ENCODE measurements at regions not wholly inside any gene's neighbourhood (a gene's known extent, or its start where the extent isn't known, plus 50 kb on each side); places are given as distances from the start of the nearest gene placed in this dataset.

- DNase-seq (ENCODE audit: low read depth) = no peak
Measured at GRCh38 chr7:41910940-41911600, 208.2 kb upstream of the INHBA start.

GRCh38 chr7:41907444-41907843 is 204.6 kb upstream of the INHBA start:
- DNase-seq (ENCODE audit: low read depth) = no peak

GRCh38 chr7:41900532-41900931 is 197.6 kb upstream of the INHBA start:
- no peak for DNase-seq (ENCODE audit: low read depth)

GRCh38 chr7:41899823-41900433 is 197.0 kb upstream of the INHBA start:
- DNase-seq (ENCODE audit: low read depth) = no peak

GRCh38 chr7:41893656-41894055 is 190.8 kb upstream of the INHBA start:
- DNase-seq (ENCODE audit: low read depth) = no peak

- DNase-seq (ENCODE audit: low read depth) = no peak
Measured at GRCh38 chr7:41892356-41893100, 189.6 kb upstream of the INHBA start.

GRCh38 chr7:41891950-41892349 is 189.1 kb upstream of the INHBA start:
- DNase-seq (ENCODE audit: low read depth) = no peak

- DNase-seq (ENCODE audit: low read depth) = no peak
Measured at GRCh38 chr7:41890631-41891274, 187.9 kb upstream of the INHBA start.

GRCh38 chr7:41889472-41889871 is 186.6 kb upstream of the INHBA start:
- DNase-seq (ENCODE audit: low read depth) = no peak

GRCh38 chr7:41889040-41889439 is 186.2 kb upstream of the INHBA start:
- DNase-seq (ENCODE audit: low read depth) = no peak

GRCh38 chr7:41887416-41887815 is 184.5 kb upstream of the INHBA start:
- DNase-seq (ENCODE audit: low read depth) = no peak

GRCh38 chr7:41886901-41887311 is 184.0 kb upstream of the INHBA start:
- no peak for DNase-seq (ENCODE audit: low read depth)

GRCh38 chr7:41886262-41886900 is 183.5 kb upstream of the INHBA start:
- DNase-seq (ENCODE audit: low read depth) = no peak

- no peak for DNase-seq (ENCODE audit: low read depth)
Measured at GRCh38 chr7:41885748-41886147, 182.9 kb upstream of the INHBA start.

- no peak for DNase-seq (ENCODE audit: low read depth)
Measured at GRCh38 chr7:41885078-41885477, 182.2 kb upstream of the INHBA start.

GRCh38 chr7:41882745-41883420 is 180.0 kb upstream of the INHBA start:
- DNase-seq (ENCODE audit: low read depth) = no peak

GRCh38 chr7:41882256-41882655 is 179.4 kb upstream of the INHBA start:
- DNase-seq (ENCODE audit: low read depth) = no peak

- DNase-seq (ENCODE audit: low read depth) = peak; percentile 63
Measured at GRCh38 chr7:41881331-41882130, 178.6 kb upstream of the INHBA start.

- DNase-seq (ENCODE audit: low read depth) = no peak
Measured at GRCh38 chr7:41880107-41880506, 177.2 kb upstream of the INHBA start.

GRCh38 chr7:41879403-41879802 is 176.5 kb upstream of the INHBA start:
- DNase-seq (ENCODE audit: low read depth) = no peak

All from activated T-helper 9 cell treated with anti-CD3 and anti-CD28 coated beads, Interleukin-2, amount 50 U/mL, for 16 hours (primary cell).